Endothelial cell of umbilical vein (primary cell): ENCODE measurements at regions not wholly inside any gene's neighbourhood (a gene's known extent, or its start where the extent isn't known, plus 50 kb on each side); places are given as distances from the start of the nearest gene placed in this dataset.

Experiments
- BruUV-seq: library from RNA; stranded (reverse); fragments of 400-500 nt; replicated peaks from 2 replicates; lab custom pipeline; 2021; lab: Mats Ljungman, UMichigan
- CTCF ChIA-PET: fragments of 300-600, 350-600 bp; sonication (Branson Sonifier 250); formaldehyde crosslinking; loops from one replicate; lab custom pipeline; 2021; ENCODE audit warnings: antibody characterized with exemption, inconsistent platforms; lab: Charles Lee
- POLR2A ChIA-PET: fragments of 300-600, 350-600 bp; sonication (Branson Sonifier 250); formaldehyde crosslinking; loops from one replicate; lab custom pipeline; 2021; ENCODE audit warnings: antibody characterized with exemption, inconsistent platforms; lab: Charles Lee
- DNase-seq: peaks from one replicate; pipeline ENCODE4 v3.0.0-alpha.2; 2011; ENCODE audit warnings: low read depth, low spot score
- FAIRE-seq: peaks from 2 replicates; lab custom pipeline; 2011; peaks lifted over from hg19 to GRCh38; lab: Jason Lieb, UNC
- H2AFZ ChIP-seq: 2 replicates; pipeline ENCODE4 v1.6.0; 2012; ENCODE audit warnings: low read depth, low read length, control low read depth, inconsistent platforms
- H3K27ac ChIP-seq: 2 replicates; pipeline ENCODE4 v1.5.1; 2011; ENCODE audit warnings: low read depth, mild to moderate bottlenecking, control low read depth, low read length, moderate library complexity; ENCODE audit not compliant: insufficient read depth
- H3K27me3 ChIP-seq, 2 experiments: 2 replicates each; pipeline versions ENCODE4 v1.6.0 to v1.6.1; 2011; ENCODE audit warnings: low read length in 2 of 2, mixed read lengths in 1 of 2; ENCODE audit not compliant: control insufficient read depth in 2 of 2, insufficient read depth in 2 of 2
- H3K36me3 ChIP-seq, 2 experiments: 2 replicates in 1 of 2; 3 replicates in 1 of 2; pipeline ENCODE4 v1.5.1; 2011; ENCODE audit warnings: low read length in 2 of 2, mild to moderate bottlenecking in 1 of 2, moderate library complexity in 1 of 2; ENCODE audit not compliant: control insufficient read depth in 2 of 2, insufficient read depth in 2 of 2; ENCODE audit errors: extremely low read depth in 1 of 2
- H3K4me1 ChIP-seq: 3 replicates; pipeline ENCODE4 v1.5.1; 2011; ENCODE audit warnings: mild to moderate bottlenecking, low read length; ENCODE audit not compliant: control insufficient read depth, insufficient read depth; ENCODE audit errors: extremely low read depth
- H3K4me2 ChIP-seq: 2 replicates; pipeline ENCODE4 v1.6.1; 2011; ENCODE audit warnings: low read length, control low read depth, mixed read lengths; ENCODE audit not compliant: insufficient read depth
- H3K4me3 ChIP-seq, 3 experiments: fragments of 200-600 bp in 1 of 3; sonication (generic), shearing (Covaris generic) in 1 of 3; replicated peaks in 1 of 3; 2 replicates each; pipeline ENCODE4 v1.5.1; 2011 to 2016; ENCODE audit warnings: control low read depth in 3 of 3, low read length in 3 of 3, mild to moderate bottlenecking in 2 of 3, inconsistent platforms in 1 of 3, low read depth in 1 of 3, moderate library complexity in 1 of 3; ENCODE audit not compliant: insufficient read depth in 1 of 3
- H3K79me2 ChIP-seq: 2 replicates; pipeline ENCODE4 v1.6.0; 2012; ENCODE audit warnings: low read length, inconsistent platforms; ENCODE audit not compliant: control insufficient read depth, insufficient read depth
- H3K9ac ChIP-seq: replicated peaks from 2 replicates; pipeline ENCODE3; 2011; ENCODE audit warnings: low read length, control low read depth; ENCODE audit not compliant: insufficient read depth; ENCODE audit errors: extremely low read depth
- H3K9me1 ChIP-seq: replicated peaks from 3 replicates; pipeline ENCODE4 v1.6.0; 2011; ENCODE audit warnings: mild to moderate bottlenecking, low read length; ENCODE audit not compliant: control insufficient read depth, insufficient read depth; ENCODE audit errors: extremely low read depth
- H3K9me3 ChIP-seq: replicated peaks from 2 replicates; pipeline ENCODE4 v1.5.1; 2012; ENCODE audit warnings: low read length, inconsistent platforms; ENCODE audit not compliant: control insufficient read depth, insufficient read depth
- H4K20me1 ChIP-seq: replicated peaks from 2 replicates; pipeline ENCODE3; 2011; ENCODE audit warnings: mild to moderate bottlenecking, low read length; ENCODE audit not compliant: control insufficient read depth, insufficient read depth; ENCODE audit errors: extremely low read depth
- CTCF ChIP-seq, 2 donors: IDR thresholded peaks; 1 replicate in 1 of 2; 2 replicates in 1 of 2; pipeline ENCODE4 v1.5.1; 2011; ENCODE audit warnings: low read length in 2 of 2, mild to moderate bottlenecking in 2 of 2, moderate library complexity in 2 of 2, control low read depth in 1 of 2, inconsistent platforms in 1 of 2, low read depth in 1 of 2; ENCODE audit not compliant: insufficient read depth in 1 of 2; ENCODE audit errors: extremely low read depth in 1 of 2
- EZH2 ChIP-seq: IDR thresholded peaks from 2 replicates; pipeline ENCODE4 v1.6.1; 2012; ENCODE audit warnings: borderline replicate concordance, low read depth, mild to moderate bottlenecking, moderate library complexity, low read length, inconsistent platforms; ENCODE audit not compliant: severe bottlenecking
- FOS ChIP-seq: IDR thresholded peaks from 2 replicates; pipeline ENCODE4 v1.6.1; 2011; ENCODE audit warnings: mild to moderate bottlenecking, low read length, moderate library complexity, borderline replicate concordance; ENCODE audit not compliant: insufficient read depth
- GATA2 ChIP-seq: IDR thresholded peaks from 2 replicates; pipeline ENCODE4 v1.7.0; 2011; ENCODE audit warnings: low read depth, mild to moderate bottlenecking, moderate library complexity, mixed read lengths, low read length; ENCODE audit not compliant: insufficient read length, insufficient read depth
- JUN ChIP-seq: IDR thresholded peaks from 2 replicates; pipeline ENCODE4 v1.6.1; 2011; ENCODE audit warnings: borderline replicate concordance, low read depth; ENCODE audit not compliant: insufficient read length, insufficient read depth
- MAX ChIP-seq: IDR thresholded peaks from 2 replicates; pipeline ENCODE4 v1.6.1; 2011; ENCODE audit not compliant: insufficient read depth, insufficient read length
- MYC ChIP-seq: IDR thresholded peaks from one replicate; pipeline ENCODE4 v1.6.1; 2011; ENCODE audit warnings: mild to moderate bottlenecking, low read depth, low read length
- POLR2A ChIP-seq: IDR thresholded peaks from 2 replicates; pipeline ENCODE4 v1.6.1; 2012; ENCODE audit warnings: low read depth, mild to moderate bottlenecking, control low read depth, low read length
- POLR2AphosphoS5 ChIP-seq: IDR thresholded peaks from 2 replicates; pipeline ENCODE4 v1.6.1; 2012; ENCODE audit warnings: low read depth, mild to moderate bottlenecking, control low read depth, low read length, moderate library complexity; ENCODE audit not compliant: insufficient read depth
- dilution Hi-C: fragments of 300-500 bp; cut with MboI; formaldehyde crosslinking; loops from one replicate; pipeline ENCODE4 v1.15.0; 2019; ENCODE audit warnings: low sequenced_read_pairs; ENCODE audit not compliant: extremely low pct_ligation_motif_present
- intact Hi-C: fragments of 100-400 bp; cut with micrococcal nuclease; formaldehyde crosslinking; loops from one replicate; pipeline ENCODE4 v1.10.0; 2022

- ChIA-PET CTCF (no interaction called here), POLR2A (no interaction called here)
- FAIRE-seq (no peak), DNase-seq (no peak)
- H4K20me1 ChIP-seq = no peaks in the 10 kb centered on the region
- dilution Hi-C loops = no loop called here
- intact Hi-C loops = no loop called here
- no TSS peak for BruUV-seq
- no peak overlapping the region for H3K9ac ChIP-seq
- peaks cover 8% of the 10 kb centered on the region for H3K9me3 ChIP-seq
- no peak for TF ChIP-seq MAX
- TF ChIP-seq POLR2A = no peak
- TF ChIP-seq POLR2AphosphoS5 = no peak
- H3K79me2 ChIP-seq = no peaks in the 10 kb centered on the region
- H3K9me1 ChIP-seq = no peaks in the 10 kb centered on the region
- H2AFZ ChIP-seq = no peak overlapping the region
- no peaks in the 10 kb centered on the region for H3K27me3 ChIP-seq
- no peak overlapping the region for H3K27ac ChIP-seq
- no peaks in the 10 kb centered on the region for H3K36me3 ChIP-seq
- H3K4me1 ChIP-seq = no peaks in the 10 kb centered on the region
- H3K4me2 ChIP-seq = no peak overlapping the region
- H3K4me3 ChIP-seq = no peak overlapping the region
Observed at GRCh38 chr7:153398789-153399553, 639.4 kb downstream of the ACTR3B start.

GRCh38 chr7:153399554-153399940, 640.0 kb downstream of the ACTR3B start:
- BruUV-seq = no TSS peak
- peaks cover 10% of the 10 kb centered on the region for H3K9me3 ChIP-seq
- no peak overlapping the region for H3K27ac ChIP-seq
- no peak overlapping the region for H3K9ac ChIP-seq
- DNase-seq (no peak), FAIRE-seq (no peak)
- no peaks in the 10 kb centered on the region for H3K9me1 ChIP-seq
- dilution Hi-C loops (no loop called here), intact Hi-C loops (no loop called here)
- H3K36me3 ChIP-seq = no peaks in the 10 kb centered on the region
- no peak overlapping the region for H3K4me3 ChIP-seq
- TF ChIP-seq GATA2 = no peak
- no peak for TF ChIP-seq MAX
- TF ChIP-seq JUN = no peak
- no peak for TF ChIP-seq CTCF (IDR thresholded peaks at IDR 0.05; ENCODE audit: extremely low read depth in 1 of 2, insufficient read depth in 1 of 2, low read depth in 1 of 2, low read length in 2 of 2)
- no peak for TF ChIP-seq POLR2AphosphoS5
- TF ChIP-seq EZH2 = no peak
- TF ChIP-seq FOS = no peak
- TF ChIP-seq POLR2A = no peak
- no peak for TF ChIP-seq MYC
- H4K20me1 ChIP-seq = no peaks in the 10 kb centered on the region
- no peak overlapping the region for H3K4me2 ChIP-seq
- no peaks in the 10 kb centered on the region for H3K79me2 ChIP-seq
- no peaks in the 10 kb centered on the region for H3K27me3 ChIP-seq
- ChIA-PET CTCF (no interaction called here), POLR2A (no interaction called here)
- no peaks in the 10 kb centered on the region for H3K4me1 ChIP-seq
- H2AFZ ChIP-seq = no peak overlapping the region
